HS-5 (cell line): ENCODE measurements at regions not wholly inside any gene's neighbourhood (a gene's known extent, or its start where the extent isn't known, plus 50 kb on each side); places are given as distances from the start of the nearest gene placed in this dataset.
"Not testable (repeated sequence)": the region's sequence is repeated elsewhere in the genome, so short reads cannot be mapped to it uniquely, and the experiment has no call there.

Experiments
- DNase-seq: peaks from one replicate; pipeline ENCODE4 v3.0.0-alpha.2; 2012; ENCODE audit warnings: low read depth

- DNase-seq: no peak
Measured at GRCh38 chr5:124172389-124173003, 573.9 kb downstream of the ZNF608 start.

- not testable (repeated sequence) for DNase-seq
Measured at GRCh38 chr5:124168093-124168492, 578.3 kb downstream of the ZNF608 start.

DNA sequence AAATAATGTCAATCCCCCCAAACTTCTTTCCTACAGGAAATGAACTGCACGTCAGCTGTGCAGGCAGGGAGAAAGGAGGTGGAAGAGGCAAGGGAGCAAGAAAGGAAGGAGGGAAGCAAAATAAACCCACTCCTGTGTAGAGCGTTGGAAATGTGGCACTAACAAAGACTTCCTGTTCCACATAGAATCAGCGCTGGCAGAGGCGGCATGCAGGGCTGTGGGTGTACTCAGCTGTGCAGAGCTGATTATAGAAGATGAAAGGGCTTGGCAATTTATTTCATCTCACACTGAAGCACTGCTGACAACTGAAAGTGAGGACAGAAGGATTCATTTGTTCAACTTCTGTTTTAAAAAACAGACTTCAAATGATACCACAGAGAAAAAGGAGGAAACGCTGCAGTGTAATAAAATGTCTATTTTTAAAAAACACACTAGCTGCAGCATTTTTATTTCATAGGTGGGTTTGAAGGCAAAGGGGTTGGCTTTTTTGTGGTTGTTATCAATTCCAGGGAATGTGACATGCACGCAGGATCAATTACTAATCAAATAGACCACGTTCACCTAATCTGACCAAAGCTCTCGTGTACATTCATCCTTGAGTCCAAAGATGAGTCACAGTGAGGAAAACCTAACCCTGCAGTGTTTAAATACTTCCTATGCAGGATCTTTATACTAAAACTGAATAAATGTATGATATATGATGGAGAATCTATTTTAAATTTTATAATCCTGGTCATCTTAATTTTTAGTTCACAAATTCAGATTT, 583.5 kb downstream of the ZNF608 start:
- peak; percentile 19 for DNase-seq

GRCh38 chr5:124161266-124161665, 585.2 kb downstream of the ZNF608 start:
- DNase-seq: no peak

- DNase-seq: no peak
Measured at GRCh38 chr5:124160265-124160664, 586.2 kb downstream of the ZNF608 start.

GRCh38 chr5:124157320-124157719, 589.1 kb downstream of the ZNF608 start:
- DNase-seq: no peak

DNA sequence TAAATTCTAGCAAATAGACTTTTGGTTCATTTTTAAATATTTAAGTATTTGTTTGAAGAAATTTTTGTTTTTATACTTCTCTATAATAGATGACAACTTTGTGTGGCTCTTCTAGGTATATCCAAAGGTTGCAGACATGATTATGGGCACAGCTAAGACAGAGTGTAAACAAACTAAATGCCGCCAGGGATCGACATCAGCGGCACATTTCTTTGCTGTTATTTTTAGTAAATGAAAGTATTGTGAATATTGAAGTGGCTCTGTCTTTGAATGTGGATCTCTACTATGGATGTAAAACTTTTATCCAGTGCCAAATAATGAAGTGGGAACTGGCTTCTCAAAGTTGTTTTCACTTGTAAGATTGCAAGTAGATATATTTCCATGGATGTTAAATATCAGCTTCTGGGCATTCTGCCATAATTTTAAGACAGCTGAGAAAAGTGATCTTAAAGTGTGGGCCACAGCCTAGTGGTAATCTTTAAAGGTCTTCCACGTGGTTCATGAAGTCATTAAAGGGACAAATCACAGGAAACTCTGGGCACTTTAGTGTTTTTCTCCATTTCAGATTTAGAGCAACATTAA, 589.9 kb downstream of the ZNF608 start:
- DNase-seq: no peak

GRCh38 chr5:124154714-124155113, 591.7 kb downstream of the ZNF608 start:
- no peak for DNase-seq

DNA sequence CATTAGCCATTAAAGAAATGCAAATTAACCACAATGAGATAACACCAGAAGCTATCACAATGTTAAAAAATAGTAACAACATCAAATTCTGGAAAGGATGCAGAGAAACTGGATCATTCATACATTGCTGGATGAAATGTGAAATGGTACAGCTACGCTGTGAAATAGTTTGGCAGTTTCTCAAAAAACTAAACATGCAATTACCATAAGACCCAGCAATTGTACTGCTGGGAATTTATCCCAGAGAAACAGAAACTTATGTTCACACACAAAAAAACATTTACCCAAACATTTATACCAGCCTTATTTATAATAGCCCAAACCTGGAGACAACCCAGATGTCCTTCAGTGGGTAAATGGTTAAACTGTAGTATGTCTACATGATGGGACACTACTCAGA, 592.9 kb downstream of the ZNF608 start:
- DNase-seq: no peak

GRCh38 chr5:124148574-124148973, 597.9 kb downstream of the ZNF608 start:
- DNase-seq: no peak

DNA sequence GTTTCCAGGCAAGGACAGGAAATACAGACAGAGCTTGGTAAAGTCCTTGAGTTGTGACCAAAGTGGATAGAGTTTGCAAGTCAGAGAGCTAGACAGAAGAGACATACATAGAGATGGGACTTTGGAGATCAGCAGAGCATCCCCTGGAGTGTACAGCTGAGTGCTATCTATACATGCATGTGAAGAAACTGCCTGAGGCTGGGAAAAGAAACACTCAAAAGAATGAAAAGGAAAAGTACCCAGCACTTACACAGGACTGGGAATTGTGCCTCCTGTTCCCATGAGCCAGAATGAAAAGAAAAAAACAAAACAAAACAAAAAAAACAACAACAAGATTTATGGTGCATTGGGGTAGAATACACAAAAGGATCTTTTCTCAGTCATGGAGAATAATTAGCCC, 606.4 kb downstream of the ZNF608 start:
- no peak for DNase-seq

GRCh38 chr5:124139477-124139876, 607.0 kb downstream of the ZNF608 start:
- no peak for DNase-seq

DNA sequence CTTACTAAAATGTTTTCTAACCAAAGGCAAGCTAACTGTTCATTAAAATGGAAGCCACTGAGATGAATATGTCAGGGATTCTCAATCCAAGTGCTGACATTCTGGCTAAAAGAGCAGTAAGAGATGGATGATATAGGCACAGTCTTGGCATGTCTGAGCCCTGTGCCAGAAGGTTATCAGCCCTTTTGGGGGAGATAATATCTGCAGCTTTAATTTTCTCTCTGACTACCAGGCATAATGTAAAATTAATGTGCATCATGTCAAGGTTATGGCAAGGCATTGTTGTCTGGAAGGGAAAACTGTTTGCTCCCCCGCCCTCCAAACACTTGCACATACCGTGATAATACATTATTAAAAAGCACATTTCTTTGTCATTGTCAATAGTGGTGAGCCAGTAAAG, 609.8 kb downstream of the ZNF608 start:
- DNase-seq: no peak

- no peak for DNase-seq
Measured at GRCh38 chr5:124134941-124135340, 611.5 kb downstream of the ZNF608 start.

- no peak for DNase-seq
Measured at GRCh38 chr5:124133406-124133805, 613.0 kb downstream of the ZNF608 start.

- DNase-seq: no peak
Measured at GRCh38 chr5:124132843-124133242, 613.6 kb downstream of the ZNF608 start.

DNA sequence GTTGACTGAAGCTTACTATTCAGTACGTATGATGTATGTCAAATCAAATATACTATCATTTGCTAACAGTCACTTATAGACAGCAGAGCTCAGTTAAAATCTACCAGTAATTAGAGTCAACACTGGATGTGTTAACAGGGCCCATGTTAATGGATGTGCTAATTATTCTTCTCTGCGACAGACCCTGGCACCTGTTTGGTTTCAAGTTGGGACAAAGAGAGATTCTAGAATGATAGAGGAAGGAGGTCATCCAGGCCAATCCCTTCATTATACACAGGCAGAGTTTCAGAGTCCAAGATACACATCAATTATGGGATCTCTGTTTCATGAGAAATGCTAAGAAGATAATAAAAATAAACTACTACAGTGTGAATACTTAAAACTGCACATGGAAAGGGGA, 615.0 kb downstream of the ZNF608 start:
- no peak for DNase-seq

- DNase-seq: no peak
Measured at GRCh38 chr5:124130816-124131215, 615.6 kb downstream of the ZNF608 start.

- DNase-seq: no peak
Measured at GRCh38 chr5:124128867-124129266, 616.9 kb downstream of the CSNK1G3 start.

DNA sequence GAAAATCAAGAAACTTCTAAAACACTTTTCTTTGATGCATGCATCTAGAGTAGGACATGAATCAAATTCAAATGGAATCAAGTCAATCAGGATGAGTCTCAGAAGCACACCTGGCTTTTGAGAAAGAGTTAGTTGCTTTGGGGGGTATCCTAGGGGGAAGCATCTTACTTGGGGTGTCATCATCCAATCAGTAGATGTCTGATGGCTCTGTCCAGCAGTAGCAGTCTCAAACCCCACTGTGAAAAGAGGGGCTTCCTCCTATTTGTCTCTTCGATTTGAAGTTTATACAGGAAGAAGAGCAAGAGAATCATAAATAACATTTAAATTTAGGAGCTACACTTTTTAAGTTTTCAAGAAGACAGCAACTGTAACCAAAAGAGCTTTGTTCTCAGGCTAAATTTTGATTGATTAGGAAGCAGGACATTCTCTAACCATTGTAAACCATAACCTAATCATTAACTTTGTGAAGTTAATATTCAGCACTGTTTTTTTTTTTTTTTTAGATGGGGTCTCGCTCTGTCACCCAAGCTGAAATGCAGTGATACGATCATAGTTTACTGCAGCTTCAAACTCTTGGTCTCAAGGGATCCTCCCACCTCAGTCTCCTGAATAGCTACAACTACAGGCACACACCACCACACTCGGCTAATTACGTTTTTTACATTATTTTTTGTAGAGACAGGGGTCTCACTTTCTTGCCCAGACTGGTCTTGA, 614.7 kb downstream of the CSNK1G3 start:
- no peak for DNase-seq

GRCh38 chr5:124124711-124125229, 612.8 kb downstream of the CSNK1G3 start:
- no peak for DNase-seq

DNA sequence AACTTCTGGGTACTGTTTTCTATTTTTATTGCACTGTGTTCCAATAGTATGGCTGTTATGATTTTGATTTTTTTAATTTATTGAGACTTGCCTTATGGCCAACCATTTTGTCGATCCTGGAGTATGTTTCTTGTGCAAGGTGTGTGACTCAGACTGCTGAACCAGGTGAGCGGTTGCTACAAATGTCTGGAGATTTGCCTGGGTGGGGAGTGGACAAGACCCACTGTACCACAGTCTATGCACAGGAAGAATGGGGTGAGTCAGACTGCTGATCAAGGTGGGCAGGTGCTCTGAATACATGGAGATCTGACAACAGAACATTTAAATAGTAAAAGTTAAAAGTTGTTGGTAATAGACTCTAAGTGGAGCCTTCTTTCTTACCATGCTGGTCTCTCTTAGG, 609.2 kb downstream of the CSNK1G3 start:
- DNase-seq: no peak

DNA sequence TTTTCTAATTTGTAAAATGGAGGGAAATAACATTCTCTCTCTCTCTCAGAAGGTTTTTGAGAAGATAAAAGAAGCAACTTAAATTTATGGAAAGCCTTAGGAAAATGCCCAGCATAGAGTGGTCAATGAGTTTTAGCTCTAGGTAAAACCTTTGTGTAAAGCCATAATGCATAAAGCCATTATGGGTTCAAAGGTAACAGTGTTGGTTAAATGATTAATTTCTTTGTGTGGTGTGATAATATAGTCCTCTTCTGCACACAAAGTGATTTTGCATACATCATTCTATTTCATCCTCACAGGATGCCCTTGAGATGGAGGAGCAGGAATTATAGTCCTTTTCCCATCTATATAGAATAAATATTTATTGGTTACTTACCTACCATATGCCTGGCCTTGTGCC, 602.9 kb downstream of the CSNK1G3 start:
- no peak for DNase-seq
